ENCODE measurements at regions not wholly inside any gene's neighbourhood (a gene's known extent, or its start where the extent isn't known, plus 50 kb on each side); places are given as distances from the start of the nearest gene placed in this dataset.

DNA sequence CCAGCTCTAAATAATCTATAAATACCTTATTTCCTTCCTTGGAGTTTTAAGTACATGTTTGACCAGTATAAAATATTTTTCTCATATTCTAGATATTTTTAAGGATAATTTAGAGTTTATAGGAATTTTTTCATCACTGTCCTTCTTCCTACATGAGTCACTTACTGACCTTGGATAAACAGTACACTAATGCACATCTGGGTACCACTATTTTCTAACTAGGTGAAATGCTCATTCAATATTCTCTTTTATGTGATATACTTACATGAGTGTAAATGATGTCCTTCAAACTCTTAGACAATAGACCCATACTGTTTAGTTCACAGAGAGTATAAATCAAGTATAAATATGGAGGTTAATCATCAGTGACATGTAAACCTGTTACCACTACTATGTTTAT is 1574.2 kb upstream of the ACVR2A start:
- DNase-seq (ENCODE audit: low spot score) = no peak

DNA sequence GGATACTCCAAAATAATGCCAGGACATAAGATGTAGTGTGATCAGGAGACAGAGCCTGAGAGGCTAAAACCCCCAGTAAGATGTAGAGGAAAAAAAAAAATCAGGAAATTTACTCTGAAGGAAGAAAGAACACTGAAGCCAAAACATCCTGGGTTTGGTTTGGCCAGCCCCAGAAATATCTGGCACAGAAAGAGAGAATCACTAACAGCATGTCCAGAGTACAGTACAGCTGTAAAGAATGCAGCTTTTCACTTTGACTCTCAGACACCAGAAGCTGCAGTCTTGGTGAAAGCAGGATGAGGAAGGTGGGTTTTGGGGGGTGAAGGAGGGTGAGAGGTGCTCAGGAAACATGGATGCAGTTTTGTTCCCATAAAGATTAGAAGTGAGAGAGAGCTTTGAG is 1577.7 kb upstream of the ACVR2A start:
- DNase-seq (ENCODE audit: low spot score) = no peak

DNA sequence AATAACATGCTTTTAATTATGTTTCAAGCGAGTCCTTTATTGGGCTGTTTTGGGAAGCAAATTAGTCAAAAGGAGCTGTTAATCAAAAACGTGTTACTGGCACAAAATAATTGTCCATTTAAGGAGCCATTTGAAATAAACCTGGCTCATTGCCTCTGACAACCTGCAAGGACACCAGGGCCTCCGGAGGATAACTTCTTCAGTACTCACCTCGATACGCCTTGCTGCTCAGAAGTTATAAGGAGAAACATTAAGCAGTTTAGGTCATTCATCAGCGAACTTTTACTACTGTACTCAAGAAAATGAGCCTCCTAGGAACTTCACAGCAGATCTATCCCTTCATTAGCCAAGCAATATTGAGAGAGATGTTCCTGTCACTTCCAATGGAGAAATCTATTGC is 1579.2 kb upstream of the ACVR2A start:
- DNase-seq (ENCODE audit: low spot score) = no peak

GRCh38 chr2:146262606-146263005 is 1582.2 kb upstream of the ACVR2A start:
- DNase-seq (ENCODE audit: low spot score) = no peak

DNA sequence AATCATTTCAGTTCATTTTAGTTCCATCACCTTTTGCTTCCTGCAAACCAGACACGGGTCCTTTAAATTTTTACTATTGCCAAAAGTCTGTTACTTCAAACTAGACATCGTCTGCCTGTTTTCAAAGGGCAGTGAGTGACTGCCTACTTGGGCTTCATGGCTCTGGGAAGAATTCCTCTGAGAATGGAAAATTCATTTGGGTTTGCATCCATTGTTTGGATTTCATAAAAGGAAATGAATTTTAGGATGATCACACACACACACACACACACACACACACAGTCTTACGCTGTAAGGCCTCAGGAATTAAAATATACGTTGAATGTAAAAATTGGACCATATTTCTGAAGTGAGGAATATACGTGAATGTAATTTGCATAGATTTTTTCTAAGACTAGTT is 1584.3 kb upstream of the ACVR2A start:
- DNase-seq (ENCODE audit: low spot score) = no peak

DNA sequence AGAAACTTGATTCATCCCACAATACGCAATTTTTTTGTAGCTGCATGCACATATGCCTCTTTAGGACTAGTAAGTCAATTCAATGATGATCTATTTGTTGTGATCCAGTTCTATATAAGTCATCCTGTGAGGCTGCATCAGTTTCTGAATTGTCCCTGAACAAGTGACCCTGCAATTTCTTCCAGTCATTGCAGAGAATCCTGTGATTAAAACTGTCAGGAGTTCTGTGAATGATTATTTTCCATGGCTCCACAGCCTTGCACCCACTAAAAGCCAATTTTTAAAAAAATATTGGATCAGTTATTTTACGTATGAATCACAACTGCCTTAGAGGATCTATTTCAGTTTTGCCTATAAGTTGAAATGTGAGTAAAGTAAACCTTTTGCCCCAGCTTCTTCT is 1585.0 kb upstream of the ACVR2A start:
- DNase-seq (ENCODE audit: low spot score) = no peak

DNA sequence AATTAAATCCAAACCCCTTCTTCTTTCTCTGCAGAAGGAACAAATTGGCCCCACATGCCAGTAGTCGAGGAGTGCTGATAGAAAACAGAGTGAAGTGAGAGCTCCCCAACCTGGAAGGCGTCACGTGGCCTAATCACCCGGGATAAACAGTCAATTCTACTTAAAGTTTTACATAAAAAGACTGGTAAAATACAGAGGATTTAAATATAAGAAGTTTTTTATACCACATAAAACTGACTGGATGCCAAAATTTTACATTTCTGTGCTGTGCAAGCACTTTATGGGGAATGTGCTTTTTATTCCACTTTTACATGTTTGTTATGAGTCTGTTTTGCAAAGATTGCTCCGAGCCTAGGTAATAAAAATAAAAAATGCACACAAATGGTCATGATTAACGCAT is 1586.8 kb upstream of the ACVR2A start:
- DNase-seq (ENCODE audit: low spot score) = no peak

DNA sequence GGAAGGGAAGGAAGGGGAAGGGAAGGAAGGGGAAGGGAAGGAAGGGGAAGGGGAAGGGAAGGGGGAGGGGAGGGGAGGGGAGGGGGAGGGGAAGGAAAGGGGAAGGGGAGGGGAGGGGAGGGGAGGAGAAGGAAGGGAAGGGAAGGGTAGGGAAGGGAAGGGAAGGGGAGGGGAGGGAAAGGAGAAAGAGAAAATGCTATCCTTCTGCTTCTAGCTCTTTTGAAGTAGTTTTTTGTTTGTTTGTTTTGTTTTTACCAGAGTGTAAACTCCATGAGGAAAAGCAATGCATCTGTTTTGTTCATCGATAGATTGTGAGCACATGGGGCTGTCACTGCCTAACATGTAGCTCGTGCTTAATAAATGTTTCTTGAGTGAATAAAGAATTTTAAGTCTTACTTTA is 1592.7 kb upstream of the ACVR2A start:
- no peak for DNase-seq (ENCODE audit: low spot score)

GRCh38 chr2:146251328-146251727 is 1593.5 kb upstream of the ACVR2A start:
- no peak for DNase-seq (ENCODE audit: low spot score)

DNA sequence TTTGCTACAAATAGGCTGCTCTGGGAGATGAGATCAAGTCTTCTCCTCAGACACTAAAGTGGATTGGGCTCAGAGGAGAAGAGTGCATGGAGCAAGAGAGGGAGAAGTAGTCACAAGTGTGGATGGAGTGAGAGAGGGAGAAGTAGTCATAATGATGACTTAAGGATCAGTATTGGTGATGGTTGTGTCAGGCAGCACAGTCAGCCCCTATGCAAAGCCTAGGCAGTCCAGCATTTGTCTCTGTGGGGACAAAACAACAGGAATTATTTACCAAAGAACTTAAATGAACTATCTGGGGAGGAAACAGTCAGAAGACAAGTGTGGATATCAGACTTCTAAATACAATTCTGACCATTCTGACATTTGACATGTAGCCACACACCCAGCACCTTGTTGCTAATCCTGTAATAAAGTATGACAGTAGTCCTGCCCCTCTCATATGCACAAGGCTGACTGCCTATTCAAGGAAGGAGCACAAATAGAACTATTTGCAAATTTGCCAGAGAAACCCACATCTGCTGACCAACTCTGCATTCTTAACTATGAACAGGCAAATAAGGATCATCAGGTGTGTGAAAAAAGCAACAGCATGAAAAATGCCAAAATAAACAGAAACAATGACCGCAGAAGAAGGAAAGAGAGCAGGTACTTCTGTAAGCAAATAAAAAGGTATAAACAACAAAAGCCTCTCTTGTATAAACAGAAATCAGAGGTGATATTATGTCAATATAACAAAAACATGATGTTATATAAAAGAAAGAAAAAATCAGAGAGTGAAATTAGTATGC is 1597.9 kb upstream of the ACVR2A start:
- peak; percentile 42 for DNase-seq (ENCODE audit: low spot score)

DNA sequence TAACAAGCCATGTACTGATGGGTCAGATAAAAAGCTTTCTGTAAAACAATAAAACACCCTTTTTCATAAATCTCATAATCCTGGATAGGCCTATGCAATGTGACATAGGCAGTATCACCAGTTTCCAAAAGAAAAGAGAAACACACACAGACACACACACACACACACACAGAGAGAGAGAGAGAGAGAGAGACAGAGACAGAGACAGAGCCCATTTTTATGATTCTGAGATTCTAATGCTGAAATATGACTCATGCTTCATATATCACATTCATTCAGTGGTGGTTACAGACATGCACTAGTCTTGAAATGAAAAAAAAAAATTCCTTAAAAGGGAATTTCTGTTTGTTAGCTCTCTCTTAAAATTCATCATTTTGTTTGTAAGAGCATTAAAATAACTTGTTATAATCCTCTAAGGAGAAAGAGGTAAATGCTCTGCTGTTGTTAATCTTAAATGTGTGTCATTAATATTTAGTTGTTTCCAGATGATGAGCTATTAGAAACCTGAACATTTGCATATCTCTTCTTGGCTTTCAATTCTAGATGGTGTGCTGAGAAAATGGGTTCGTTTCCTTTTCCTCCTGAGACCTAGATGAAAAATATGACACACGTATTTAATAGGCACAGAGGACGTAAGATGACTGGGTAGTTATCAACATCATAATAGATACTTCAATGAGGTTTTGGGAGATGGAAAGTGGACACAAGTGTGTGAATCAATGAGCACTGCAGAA is 1598.7 kb upstream of the ACVR2A start:
- no peak for DNase-seq (ENCODE audit: low spot score)

GRCh38 chr2:146244830-146245229 is 1600.0 kb upstream of the ACVR2A start:
- no peak for DNase-seq (ENCODE audit: low spot score)

- no peak for DNase-seq (ENCODE audit: low spot score)
Measured at GRCh38 chr2:146244131-146244530, 1600.7 kb upstream of the ACVR2A start.

- no peak for DNase-seq (ENCODE audit: low spot score)
Measured at GRCh38 chr2:146241023-146241422, 1603.8 kb upstream of the ACVR2A start.

DNA sequence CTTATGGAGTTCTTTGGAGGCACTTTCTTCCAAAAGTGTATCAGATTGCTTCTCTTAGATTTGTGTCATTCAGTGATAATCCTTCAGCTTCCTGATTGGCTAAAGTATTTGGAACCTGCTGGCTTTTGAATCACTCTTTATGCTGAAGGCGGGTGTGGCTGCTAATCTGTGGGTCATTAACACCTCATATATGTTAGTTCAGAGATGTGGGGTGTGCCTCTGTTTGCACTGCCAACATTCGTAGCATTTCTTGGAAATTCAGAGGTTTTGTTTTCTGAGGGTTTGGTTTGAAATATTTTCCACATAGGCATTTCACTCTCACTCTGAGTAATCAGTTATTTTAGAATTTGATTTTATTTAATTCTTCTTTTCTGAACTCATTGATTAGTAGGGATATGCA is 1604.4 kb upstream of the ACVR2A start:
- DNase-seq (ENCODE audit: low spot score) = no peak

GRCh38 chr2:146239392-146240135 is 1605.3 kb upstream of the ACVR2A start:
- no peak for DNase-seq (ENCODE audit: low spot score)

- DNase-seq (ENCODE audit: low spot score) = no peak
Measured at GRCh38 chr2:146238254-146238966, 1606.4 kb upstream of the ACVR2A start.

DNA sequence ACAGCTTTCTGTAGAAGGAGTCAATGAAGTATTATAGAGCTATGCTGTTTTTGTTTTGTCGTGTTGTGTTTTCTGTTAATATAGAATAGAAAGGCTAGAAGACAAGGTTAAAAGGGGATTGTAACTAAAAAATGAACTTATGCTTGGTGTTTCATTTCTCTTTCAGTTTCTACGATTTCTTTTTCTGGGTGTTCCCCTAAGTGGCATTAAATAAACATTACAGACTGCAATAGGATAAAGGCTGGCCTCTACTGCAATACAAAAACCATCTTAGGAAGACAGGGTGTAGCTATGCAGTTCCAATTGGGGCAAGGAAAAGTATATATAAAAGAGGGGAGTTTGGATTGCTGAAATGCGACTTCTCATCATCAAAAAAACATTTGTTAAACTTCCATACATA is 1609.7 kb upstream of the ACVR2A start:
- DNase-seq (ENCODE audit: low spot score) = no peak

DNA sequence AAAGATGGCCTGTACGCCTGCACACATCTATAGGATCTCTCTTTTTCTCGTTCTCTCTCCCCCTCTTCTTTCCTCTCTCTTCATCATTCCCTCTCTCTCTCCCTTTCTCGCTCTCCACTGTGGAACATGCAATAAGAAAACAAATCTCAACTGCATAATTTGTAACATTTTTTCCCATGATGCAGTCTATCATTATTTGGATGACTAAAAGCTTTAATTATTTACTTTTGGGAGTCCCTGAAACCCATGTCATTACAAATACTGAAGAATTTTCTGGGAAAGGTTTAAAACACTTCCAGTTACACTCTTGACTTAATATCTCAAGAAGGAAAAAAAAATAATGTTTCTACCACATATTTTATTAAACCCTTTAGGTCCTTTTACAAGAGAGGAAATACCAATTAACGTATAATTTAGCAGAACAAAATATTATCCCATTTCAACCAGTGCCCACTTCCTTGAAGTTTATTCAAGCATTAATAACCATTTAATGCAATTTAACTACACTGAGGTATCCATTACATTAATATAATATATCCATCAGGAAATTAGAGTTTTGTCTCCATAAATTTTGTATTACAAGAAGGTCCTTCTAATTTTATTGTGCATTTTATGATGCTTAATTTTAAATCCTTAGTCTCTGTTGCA is 1615.2 kb upstream of the ACVR2A start:
- DNase-seq (ENCODE audit: low spot score) = no peak

GRCh38 chr2:146228466-146229058 is 1616.3 kb upstream of the ACVR2A start:
- no peak for DNase-seq (ENCODE audit: low spot score)

- DNase-seq (ENCODE audit: low spot score) = no peak
Measured at GRCh38 chr2:146228020-146228393, 1616.8 kb upstream of the ACVR2A start.
